WI38 (cell line): ENCODE measurements at regions not wholly inside any gene's neighbourhood (a gene's known extent, or its start where the extent isn't known, plus 50 kb on each side); places are given as distances from the start of the nearest gene placed in this dataset.

ENCODE experiments used
- H3K4me3 ChIP-seq: 2 replicates; pipeline ENCODE4 v1.5.1; 2011; ENCODE audit warnings: low read depth, mild to moderate bottlenecking, control low read depth, low read length
- CTCF ChIP-seq: IDR thresholded peaks from 2 replicates; pipeline ENCODE4 v1.5.1; 2012; ENCODE audit warnings: low read depth, mild to moderate bottlenecking, control low read depth, low read length

- H3K4me3 ChIP-seq = no peak overlapping the region
- TF ChIP-seq CTCF = no peak
Observed at GRCh38 chr2:142672698-142673097, 204.8 kb upstream of the KYNU start.

GRCh38 chr2:142670362-142670761 lies 207.1 kb upstream of the KYNU start:
- H3K4me3 ChIP-seq = no peak overlapping the region
- TF ChIP-seq CTCF = no peak

GRCh38 chr2:142668420-142668819 lies 209.0 kb upstream of the KYNU start:
- no peak for TF ChIP-seq CTCF
- H3K4me3 ChIP-seq = no peak overlapping the region

GRCh38 chr2:142665241-142665640 lies 212.2 kb upstream of the KYNU start:
- no peak overlapping the region for H3K4me3 ChIP-seq
- TF ChIP-seq CTCF = no peak

DNA sequence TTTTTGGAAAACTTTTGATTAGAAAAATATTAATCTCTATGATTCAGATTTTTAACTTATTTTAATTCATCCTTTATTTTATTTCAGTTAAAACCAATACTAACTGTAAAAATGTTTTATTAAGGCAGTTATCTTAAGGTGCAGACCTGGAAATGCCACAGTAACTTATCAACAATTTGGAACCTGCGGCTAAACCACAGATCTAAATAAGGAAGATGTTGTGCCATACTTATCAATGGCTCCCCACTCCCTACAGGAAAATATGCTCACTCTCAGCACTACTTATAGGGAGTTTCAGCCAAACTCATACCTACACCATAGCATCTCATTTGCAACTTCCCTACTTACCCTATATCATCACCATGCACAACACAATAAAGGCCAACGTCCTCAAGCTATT lies 226.9 kb upstream of the KYNU start:
- TF ChIP-seq CTCF = no peak
- H3K4me3 ChIP-seq = no peak overlapping the region

GRCh38 chr2:142649581-142649980 lies 227.9 kb upstream of the KYNU start:
- H3K4me3 ChIP-seq = no peak overlapping the region
- no peak for TF ChIP-seq CTCF

DNA sequence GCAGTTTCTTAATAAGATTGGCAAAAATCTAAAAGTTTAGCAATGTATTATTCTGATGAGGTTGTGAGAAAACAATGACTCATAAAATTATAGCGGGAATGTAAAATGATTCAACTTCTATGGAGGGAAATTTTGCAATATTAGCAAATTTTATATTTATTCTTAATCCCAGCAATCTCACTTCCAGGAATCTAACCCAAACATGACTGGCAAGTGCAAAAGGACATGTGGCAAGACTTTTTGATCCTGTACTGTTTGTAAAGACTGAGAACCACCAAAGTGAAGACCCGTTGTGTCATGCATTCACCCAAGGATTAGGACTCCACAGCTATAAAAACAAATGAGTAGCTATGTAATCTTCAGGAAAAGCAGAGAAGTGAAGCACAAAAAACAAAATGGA lies 234.8 kb upstream of the KYNU start:
- no peak for TF ChIP-seq CTCF
- no peak overlapping the region for H3K4me3 ChIP-seq
